ENCODE measurements at regions not wholly inside any gene's neighbourhood (a gene's known extent, or its start where the extent isn't known, plus 50 kb on each side); places are given as distances from the start of the nearest gene placed in this dataset.

DNA sequence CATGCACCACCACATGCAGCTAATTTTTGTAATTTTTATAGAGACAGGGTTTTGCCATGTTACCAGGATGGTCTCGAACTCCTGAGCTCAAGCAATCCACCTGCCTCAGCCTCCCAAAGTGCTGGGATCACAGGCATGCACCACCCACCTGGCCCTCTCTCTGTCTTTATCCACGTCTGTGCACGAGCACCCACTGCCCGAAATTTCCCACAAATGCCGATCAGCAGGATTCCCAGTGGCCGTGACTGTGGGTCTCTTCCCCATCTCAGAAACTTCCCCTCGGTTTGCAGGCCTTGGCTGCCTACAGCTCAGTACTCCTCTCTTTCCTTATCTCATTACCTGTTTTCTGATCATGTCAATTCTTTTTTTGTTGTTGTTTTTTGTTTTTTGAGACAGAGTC lies 217.3 kb downstream of the TTC32 start:
- TF ChIP-seq POLR2A (IDR thresholded peaks at IDR 0.05; ENCODE audit: extremely low read depth, insufficient read length) (no peak), MYC (IDR thresholded peaks at IDR 0.05; ENCODE audit: low read depth, low read length) (no peak)
- TF ChIP-seq, protein P1, sequence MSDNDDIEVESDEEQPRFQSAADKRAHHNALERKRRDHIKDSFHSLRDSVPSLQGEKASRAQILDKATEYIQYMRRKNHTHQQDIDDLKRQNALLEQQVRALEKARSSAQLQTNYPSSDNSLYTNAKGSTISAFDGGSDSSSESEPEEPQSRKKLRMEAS (IDR thresholded peaks at IDR 0.05; ENCODE audit: low read depth, low read length): no peak
- TF ChIP-seq, protein P2, sequence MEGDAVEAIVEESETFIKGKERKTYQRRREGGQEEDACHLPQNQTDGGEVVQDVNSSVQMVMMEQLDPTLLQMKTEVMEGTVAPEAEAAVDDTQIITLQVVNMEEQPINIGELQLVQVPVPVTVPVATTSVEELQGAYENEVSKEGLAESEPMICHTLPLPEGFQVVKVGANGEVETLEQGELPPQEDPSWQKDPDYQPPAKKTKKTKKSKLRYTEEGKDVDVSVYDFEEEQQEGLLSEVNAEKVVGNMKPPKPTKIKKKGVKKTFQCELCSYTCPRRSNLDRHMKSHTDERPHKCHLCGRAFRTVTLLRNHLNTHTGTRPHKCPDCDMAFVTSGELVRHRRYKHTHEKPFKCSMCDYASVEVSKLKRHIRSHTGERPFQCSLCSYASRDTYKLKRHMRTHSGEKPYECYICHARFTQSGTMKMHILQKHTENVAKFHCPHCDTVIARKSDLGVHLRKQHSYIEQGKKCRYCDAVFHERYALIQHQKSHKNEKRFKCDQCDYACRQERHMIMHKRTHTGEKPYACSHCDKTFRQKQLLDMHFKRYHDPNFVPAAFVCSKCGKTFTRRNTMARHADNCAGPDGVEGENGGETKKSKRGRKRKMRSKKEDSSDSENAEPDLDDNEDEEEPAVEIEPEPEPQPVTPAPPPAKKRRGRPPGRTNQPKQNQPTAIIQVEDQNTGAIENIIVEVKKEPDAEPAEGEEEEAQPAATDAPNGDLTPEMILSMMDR (IDR thresholded peaks at IDR 0.05; ENCODE audit: low read depth, low read length): no peak
- H3K4me3 ChIP-seq (ENCODE audit: low read depth, low read length): no peak overlapping the region
- DNase-seq (ENCODE audit: low read depth): no peak

DNA sequence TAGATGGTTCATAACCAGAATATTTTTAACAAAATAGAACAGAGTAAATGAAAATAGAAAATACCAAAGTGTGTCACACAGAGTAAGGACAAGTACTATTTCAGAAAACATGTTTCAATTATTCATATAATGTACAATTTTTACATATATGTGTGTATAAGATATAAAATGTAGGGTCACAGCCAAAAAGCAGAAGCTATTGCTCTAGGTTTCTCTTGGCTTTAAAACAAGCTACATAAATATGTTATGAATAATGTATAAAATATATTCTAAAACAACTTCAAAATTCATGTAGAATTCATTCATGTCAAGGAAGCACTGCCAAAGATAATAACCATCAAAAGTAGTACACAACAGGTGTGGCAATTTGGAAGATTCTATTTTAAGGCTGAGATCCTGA lies 218.2 kb downstream of the TTC32 start:
- DNase-seq (ENCODE audit: low read depth): no peak
- H3K4me3 ChIP-seq (ENCODE audit: low read depth, low read length): no peak overlapping the region
- TF ChIP-seq MYC (IDR thresholded peaks at IDR 0.05; ENCODE audit: low read depth, low read length) (no peak), POLR2A (IDR thresholded peaks at IDR 0.05; ENCODE audit: extremely low read depth, insufficient read length) (no peak)

DNA sequence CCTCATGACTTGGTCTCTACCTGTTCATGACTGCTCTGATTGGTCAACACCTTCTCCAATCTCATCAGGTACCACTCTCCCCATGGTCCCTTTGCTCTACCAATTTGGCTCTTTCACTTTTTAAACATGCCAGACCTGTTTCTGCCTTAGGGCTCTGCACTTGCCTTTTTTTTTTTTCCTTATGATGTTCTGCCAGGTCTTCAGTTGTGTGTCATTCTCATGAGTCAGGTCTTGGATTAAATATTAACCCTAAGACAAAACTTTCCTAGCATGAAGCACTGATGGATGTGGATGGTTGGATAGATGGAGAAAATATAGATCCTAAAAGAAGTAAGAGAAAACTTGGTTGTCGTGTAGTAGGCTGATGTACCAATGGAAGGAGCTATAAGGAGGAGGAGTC lies 219.3 kb downstream of the TTC32 start:
- H3K4me3 ChIP-seq (ENCODE audit: low read depth, low read length): no peak overlapping the region
- no peak for DNase-seq (ENCODE audit: low read depth)
- TF ChIP-seq MYC (IDR thresholded peaks at IDR 0.05; ENCODE audit: low read depth, low read length) (no peak), POLR2A (IDR thresholded peaks at IDR 0.05; ENCODE audit: extremely low read depth, insufficient read length) (no peak)
- TF ChIP-seq, protein P2 (IDR thresholded peaks at IDR 0.05; ENCODE audit: low read depth, low read length): no peak
- TF ChIP-seq, protein P1 (IDR thresholded peaks at IDR 0.05; ENCODE audit: low read depth, low read length): no peak

DNA sequence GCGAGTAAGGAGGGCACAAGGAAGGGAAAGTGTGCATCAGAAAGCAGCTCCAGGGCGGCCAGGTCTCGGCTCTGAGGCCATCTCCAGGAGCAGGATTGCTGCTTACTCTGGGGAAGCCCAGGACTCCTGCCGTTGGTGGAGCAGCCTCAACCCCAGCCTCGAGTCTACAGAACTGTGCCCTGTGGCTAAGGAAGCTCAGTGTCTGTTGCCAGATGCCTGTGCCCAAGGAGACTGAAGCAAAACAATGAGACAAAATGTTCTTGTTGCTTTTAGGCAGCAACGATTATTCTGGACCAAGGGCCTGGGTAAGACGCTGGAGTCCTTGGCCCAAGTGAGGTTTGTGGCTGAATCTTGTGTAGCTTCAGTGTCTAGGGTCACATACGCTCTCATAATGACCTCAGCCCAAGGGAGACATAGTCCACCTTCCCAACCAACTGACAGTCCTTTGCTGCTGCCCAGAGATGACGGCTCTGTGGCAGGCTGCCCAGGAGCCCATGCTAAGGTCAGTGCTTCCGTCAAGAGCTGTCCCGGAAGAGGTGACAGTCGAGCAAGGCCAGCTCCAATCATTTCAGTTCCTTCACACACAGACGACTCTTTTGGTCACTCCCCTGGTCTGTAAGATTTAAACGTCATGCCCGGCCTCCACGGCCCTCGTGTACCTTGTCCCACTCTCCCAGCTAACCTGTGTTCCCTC lies 223.8 kb downstream of the TTC32 start:
- no peak for DNase-seq (ENCODE audit: low read depth)
- TF ChIP-seq, protein P2 (IDR thresholded peaks at IDR 0.05; ENCODE audit: low read depth, low read length): no peak
- TF ChIP-seq MYC (IDR thresholded peaks at IDR 0.05; ENCODE audit: low read depth, low read length): no peak
- TF ChIP-seq POLR2A (IDR thresholded peaks at IDR 0.05; ENCODE audit: extremely low read depth, insufficient read length): no peak
- TF ChIP-seq, protein P1 (IDR thresholded peaks at IDR 0.05; ENCODE audit: low read depth, low read length): no peak
- no peak overlapping the region for H3K4me3 ChIP-seq (ENCODE audit: low read depth, low read length)

DNA sequence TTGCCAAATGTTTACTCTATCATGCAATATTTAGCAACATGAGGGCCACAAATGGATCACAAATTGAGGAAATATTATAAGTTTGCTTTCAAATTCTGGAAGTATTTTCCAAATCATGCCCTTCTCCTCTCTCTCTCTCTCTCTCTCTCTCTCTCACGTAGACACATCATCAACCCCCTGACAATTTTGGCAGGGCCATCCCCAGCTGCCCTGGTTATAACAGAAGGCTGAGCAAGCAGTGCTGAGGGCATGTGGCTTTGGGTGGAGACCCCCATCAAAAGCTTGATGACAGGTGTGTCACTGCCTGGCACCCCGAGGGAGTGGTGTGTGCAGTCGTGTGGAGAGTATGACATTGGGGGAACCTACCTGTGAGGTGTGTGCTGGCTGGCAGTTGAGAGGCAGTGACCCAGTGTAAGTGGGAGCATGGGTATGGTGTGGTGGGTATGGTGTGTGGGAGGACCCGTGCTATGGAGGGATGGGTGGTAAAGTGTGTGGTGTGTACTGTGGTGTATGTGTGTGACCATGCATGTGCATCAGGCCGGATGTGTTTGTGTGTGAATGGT lies 224.5 kb downstream of the TTC32 start:
- no peak for DNase-seq (ENCODE audit: low read depth)
- TF ChIP-seq POLR2A (IDR thresholded peaks at IDR 0.05; ENCODE audit: extremely low read depth, insufficient read length): no peak
- no peak for TF ChIP-seq MYC (IDR thresholded peaks at IDR 0.05; ENCODE audit: low read depth, low read length)
- no peak overlapping the region for H3K4me3 ChIP-seq (ENCODE audit: low read depth, low read length)

DNA sequence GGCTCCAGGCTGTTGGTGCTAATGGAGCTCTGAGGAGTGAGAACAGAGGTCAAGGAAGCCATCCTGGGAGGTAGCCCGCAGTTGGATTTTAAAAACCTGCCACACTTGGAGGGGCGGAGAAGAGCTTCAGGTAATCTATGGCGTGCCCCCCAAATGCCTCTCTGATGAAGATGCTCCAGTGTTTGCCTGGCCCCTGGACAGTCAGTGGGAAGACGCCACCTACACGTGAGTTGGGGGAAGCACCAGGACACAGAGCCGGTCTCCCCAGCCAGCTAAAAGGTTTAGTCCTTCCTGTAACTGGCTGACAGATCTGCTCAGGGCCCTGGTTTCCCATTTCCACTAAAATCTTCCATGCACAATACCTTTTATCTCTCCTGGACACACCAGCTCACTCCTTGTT lies 225.0 kb downstream of the TTC32 start:
- peak; percentile 21 for DNase-seq (ENCODE audit: low read depth)
- TF ChIP-seq MYC (IDR thresholded peaks at IDR 0.05; ENCODE audit: low read depth, low read length): no peak
- TF ChIP-seq, protein P1 (IDR thresholded peaks at IDR 0.05; ENCODE audit: low read depth, low read length): no peak
- TF ChIP-seq, protein P2 (IDR thresholded peaks at IDR 0.05; ENCODE audit: low read depth, low read length): peak; percentile 30
- H3K4me3 ChIP-seq (ENCODE audit: low read depth, low read length): no peak overlapping the region
